SK-N-MC (cell line): ENCODE measurements at regions not wholly inside any gene's neighbourhood (a gene's known extent, or its start where the extent isn't known, plus 50 kb on each side); places are given as distances from the start of the nearest gene placed in this dataset.

ENCODE experiments used
- DNase-seq: peaks from one replicate; pipeline ENCODE4 v3.0.0-alpha.2; 2011; ENCODE audit warnings: low read depth, low spot score
- H3K27ac ChIP-seq: fragments of 200-600 bp; sonication (generic); 2 replicates; pipeline ENCODE4 v1.5.1; 2016; ENCODE audit warnings: mixed run types
- H3K36me3 ChIP-seq: fragments of 200-600 bp; sonication (generic); 2 replicates; pipeline ENCODE4 v1.6.1; 2017; ENCODE audit warnings: antibody characterized with exemption, low read length, mixed read lengths; ENCODE audit not compliant: insufficient read depth
- H3K4me3 ChIP-seq: fragments of 200-600 bp; sonication (generic); 2 replicates; pipeline ENCODE4 v1.5.1; 2016
- H3K9ac ChIP-seq: fragments of 200-600 bp; sonication (generic); 2 replicates; pipeline ENCODE4 v1.8.0; 2017; ENCODE audit warnings: mixed run types, mixed read lengths; ENCODE audit not compliant: insufficient read length
- H3K9me3 ChIP-seq: fragments of 200-600 bp; sonication (generic); 2 replicates; pipeline ENCODE4 v1.6.1; 2017; ENCODE audit warnings: low read depth, mild to moderate bottlenecking, antibody characterized with exemption, low read length, moderate library complexity, mixed read lengths
- EZH2 ChIP-seq: fragments of 200-600 bp; sonication (generic); IDR thresholded peaks from one replicate; pipeline ENCODE4 v1.6.1; 2017; ENCODE audit warnings: antibody characterized with exemption
- FOXP2 ChIP-seq: optimal IDR thresholded peaks from 2 replicates; pipeline ENCODE3; 2011; ENCODE audit warnings: mild to moderate bottlenecking, moderate library complexity; ENCODE audit not compliant: insufficient read depth; ENCODE audit errors: extremely low read length, control extremely low read depth
- POLR2AphosphoS5 ChIP-seq: IDR thresholded peaks from 2 replicates; pipeline ENCODE4 v1.6.1; 2012; ENCODE audit warnings: mild to moderate bottlenecking, low read depth, low read length, borderline replicate concordance

GRCh38 chr15:95261968-95262367, 1030.6 kb downstream of the MCTP2 start:
- no peaks in the 10 kb centered on the region for H3K36me3 ChIP-seq
- H3K4me3 ChIP-seq = no peak overlapping the region
- TF ChIP-seq EZH2 = no peak
- TF ChIP-seq POLR2AphosphoS5 = no peak
- TF ChIP-seq FOXP2 = no peak
- H3K9ac ChIP-seq = no peak overlapping the region
- DNase-seq = no peak
- no peak overlapping the region for H3K27ac ChIP-seq
- no peaks in the 10 kb centered on the region for H3K9me3 ChIP-seq

GRCh38 chr15:95262866-95263564, 1031.7 kb downstream of the MCTP2 start:
- Histone ChIP-seq H3K27ac (no peak overlapping the region), H3K36me3 (no peaks in the 10 kb centered on the region)
- DNase-seq = no peak

GRCh38 chr15:95263751-95264150, 1032.4 kb downstream of the MCTP2 start:
- Histone ChIP-seq H3K9ac (no peak overlapping the region), H3K27ac (no peak overlapping the region), H3K4me3 (no peak overlapping the region), H3K9me3 (no peaks in the 10 kb centered on the region), H3K36me3 (no peaks in the 10 kb centered on the region)
- DNase-seq = no peak
- TF ChIP-seq EZH2 = no peak
- TF ChIP-seq FOXP2 = no peak
- TF ChIP-seq POLR2AphosphoS5 = no peak

More at GRCh38 chr15:95262866-95263564, 1031.7 kb downstream of the MCTP2 start:
- H3K4me3 ChIP-seq = no peak overlapping the region
- no peaks in the 10 kb centered on the region for H3K9me3 ChIP-seq
- TF ChIP-seq POLR2AphosphoS5 = no peak
- no peak for TF ChIP-seq EZH2
- no peak overlapping the region for H3K9ac ChIP-seq

- no peaks in the 10 kb centered on the region for H3K36me3 ChIP-seq
Measured at GRCh38 chr15:95265419-95265997, 1034.1 kb downstream of the MCTP2 start.

GRCh38 chr15:95266451-95267061, 1035.2 kb downstream of the MCTP2 start:
- Histone ChIP-seq H3K36me3 (no peaks in the 10 kb centered on the region), H3K4me3 (no peak overlapping the region), H3K9me3 (no peaks in the 10 kb centered on the region), H3K9ac (no peak overlapping the region), H3K27ac (0 out of 2 replicates have a peak overlapping the region, but pooled peaks have one; percentile 21)
- DNase-seq = no peak
- TF ChIP-seq FOXP2 (no peak), POLR2AphosphoS5 (no peak), EZH2 (no peak)

More at GRCh38 chr15:95265419-95265997, 1034.1 kb downstream of the MCTP2 start:
- TF ChIP-seq POLR2AphosphoS5 (no peak), FOXP2 (no peak), EZH2 (no peak)
- Histone ChIP-seq H3K4me3 (no peak overlapping the region), H3K27ac (no peak overlapping the region), H3K9ac (no peak overlapping the region), H3K9me3 (no peaks in the 10 kb centered on the region)
- no peak for DNase-seq

GRCh38 chr15:95267481-95267880, 1036.1 kb downstream of the MCTP2 start:
- no peak for DNase-seq
- Histone ChIP-seq H3K36me3 (no peaks in the 10 kb centered on the region), H3K4me3 (no peak overlapping the region), H3K9me3 (no peaks in the 10 kb centered on the region), H3K27ac (no peak overlapping the region), H3K9ac (no peak overlapping the region)
- TF ChIP-seq FOXP2 = no peak
- TF ChIP-seq EZH2 = no peak

GRCh38 chr15:95269242-95270183, 1038.2 kb downstream of the MCTP2 start:
- no peak for TF ChIP-seq POLR2AphosphoS5
- no peak for TF ChIP-seq EZH2
- TF ChIP-seq FOXP2 = no peak
- H3K27ac ChIP-seq = no peak overlapping the region
- H3K9ac ChIP-seq = no peak overlapping the region
- H3K9me3 ChIP-seq = no peaks in the 10 kb centered on the region
- H3K4me3 ChIP-seq = no peak overlapping the region
- no peaks in the 10 kb centered on the region for H3K36me3 ChIP-seq
- no peak for DNase-seq

- no peak for DNase-seq
- Histone ChIP-seq H3K9ac (no peak overlapping the region), H3K9me3 (no peaks in the 10 kb centered on the region), H3K4me3 (no peak overlapping the region), H3K36me3 (no peaks in the 10 kb centered on the region), H3K27ac (no peak overlapping the region)
- TF ChIP-seq FOXP2 (no peak), EZH2 (no peak)
Measured at GRCh38 chr15:95274101-95274500, 1042.7 kb downstream of the MCTP2 start.
